HG02938 (cell line): ENCODE measurements at regions not wholly inside any gene's neighbourhood (a gene's known extent, or its start where the extent isn't known, plus 50 kb on each side); places are given as distances from the start of the nearest gene placed in this dataset.

ENCODE experiments used
- ATAC-seq: cut with Tn5 transposase; IDR thresholded peaks from one replicate; pipeline ENCODE4 v1.9.1; 2021; ENCODE audit warnings: mild to moderate bottlenecking, moderate library complexity; ENCODE audit not compliant: unreplicated experiment

DNA sequence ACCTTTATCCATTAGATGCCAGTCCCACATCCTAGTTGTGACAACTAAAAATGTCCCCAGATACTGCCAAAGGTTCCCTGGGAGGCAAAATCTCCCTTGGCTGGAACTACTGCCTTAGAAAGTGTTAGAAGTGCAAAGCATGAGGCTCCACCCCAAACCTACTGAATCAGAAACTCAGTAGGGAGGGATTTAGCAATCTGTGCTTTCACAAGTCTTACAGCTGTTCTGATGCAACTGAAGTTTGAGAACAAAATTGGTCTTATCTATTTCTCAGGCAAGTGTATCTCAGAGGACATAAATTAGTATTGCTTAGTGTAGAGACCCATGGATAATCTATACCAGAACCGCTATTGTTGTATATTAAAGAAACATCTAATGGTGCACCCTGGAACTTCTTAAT, 70.2 kb downstream of the CLDN1 start:
- no peak for ATAC-seq

DNA sequence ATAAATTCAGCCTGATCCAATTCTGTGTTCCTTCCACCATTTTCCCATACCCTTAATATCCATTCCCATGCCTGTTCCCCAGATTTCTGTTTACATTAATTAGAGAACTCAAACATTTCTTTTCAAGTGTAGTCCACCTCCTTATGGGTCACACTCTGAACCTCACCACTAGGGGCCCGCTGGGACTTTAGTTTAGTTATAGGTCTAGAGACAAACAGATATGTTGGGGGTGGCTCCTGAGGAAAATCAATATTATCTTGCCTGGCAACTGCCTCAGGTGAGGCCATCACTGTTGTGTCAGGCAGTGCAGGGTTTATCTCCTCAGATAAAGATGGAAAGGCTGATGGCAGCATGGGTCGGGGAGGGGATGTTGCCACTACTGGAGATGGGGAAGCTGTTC, 72.8 kb downstream of the CLDN1 start:
- ATAC-seq: no peak

DNA sequence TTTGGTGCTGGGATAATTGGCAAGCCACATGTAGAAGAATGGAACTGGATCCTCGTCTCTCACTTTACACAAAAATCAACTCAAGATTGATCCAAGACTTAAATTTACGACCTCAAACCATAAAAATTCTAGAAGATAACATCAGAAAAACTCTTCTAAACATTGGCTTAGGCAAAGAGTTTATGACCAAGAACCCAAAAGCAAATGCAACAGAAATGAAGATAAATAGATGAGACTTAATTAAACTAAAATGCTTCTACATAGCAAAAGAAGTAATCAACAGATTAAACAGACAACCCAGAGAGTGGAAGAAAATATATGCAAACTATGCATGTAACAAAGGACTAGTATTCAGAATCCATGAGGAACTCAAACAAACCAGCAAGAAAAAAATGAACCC, 80.1 kb downstream of the CLDN1 start:
- no peak for ATAC-seq

DNA sequence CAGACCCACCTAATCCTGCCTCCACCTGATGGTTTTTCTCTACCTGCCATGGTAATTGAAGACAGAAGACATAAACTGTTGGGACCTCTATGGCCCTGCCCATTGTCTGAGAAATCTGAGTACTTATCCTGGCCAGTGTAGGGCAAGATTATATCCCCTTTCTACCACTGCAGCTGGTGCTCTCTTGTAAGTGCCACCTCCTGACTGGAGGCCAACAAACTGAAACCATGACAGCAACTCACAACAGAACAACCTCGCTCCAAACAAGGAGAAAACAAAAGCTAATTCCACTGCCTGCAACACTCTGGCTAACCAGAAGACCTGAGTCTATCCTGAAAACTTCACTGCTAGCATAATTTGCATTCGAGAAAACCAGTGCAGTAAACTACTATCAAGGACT, 82.9 kb downstream of the CLDN1 start:
- no peak for ATAC-seq

DNA sequence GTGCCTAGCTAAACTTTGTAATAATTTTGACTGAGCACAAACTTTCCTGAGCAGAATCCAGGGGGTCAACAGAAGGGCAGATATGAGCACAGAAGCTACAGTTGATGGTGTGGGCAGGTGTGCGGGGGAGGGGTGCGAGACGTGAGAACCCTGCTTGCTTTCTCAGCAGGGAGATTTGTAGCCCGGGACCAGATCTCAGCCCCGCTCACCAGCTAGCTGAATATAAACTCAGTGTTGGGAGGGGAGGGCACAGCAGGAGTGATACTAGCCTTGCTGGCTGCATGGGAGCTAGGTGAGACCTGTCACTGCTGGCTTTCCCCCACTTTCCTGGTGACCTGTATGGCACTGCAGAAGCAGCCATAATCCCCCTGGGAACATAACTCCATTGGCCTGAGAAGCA, 83.4 kb downstream of the CLDN1 start:
- no peak for ATAC-seq

DNA sequence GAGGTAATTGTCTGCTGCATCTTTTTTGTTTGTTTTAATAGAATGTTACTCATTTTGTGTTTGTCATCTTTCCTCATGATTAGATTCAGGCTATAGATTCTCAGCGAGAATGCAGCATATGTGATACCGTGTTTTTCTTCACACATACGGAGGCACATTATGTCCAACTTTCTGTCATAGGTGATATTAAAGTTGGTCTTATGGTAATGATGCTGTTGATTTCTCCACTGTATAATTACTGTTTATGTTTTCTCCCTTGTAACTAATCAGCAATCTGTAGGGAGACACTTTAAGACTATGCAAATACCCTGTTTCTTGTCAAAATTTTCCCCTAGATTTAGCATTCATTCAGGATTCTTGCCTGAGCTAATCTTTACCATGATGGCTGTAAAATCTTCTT, 87.6 kb downstream of the CLDN1 start:
- ATAC-seq: no peak

DNA sequence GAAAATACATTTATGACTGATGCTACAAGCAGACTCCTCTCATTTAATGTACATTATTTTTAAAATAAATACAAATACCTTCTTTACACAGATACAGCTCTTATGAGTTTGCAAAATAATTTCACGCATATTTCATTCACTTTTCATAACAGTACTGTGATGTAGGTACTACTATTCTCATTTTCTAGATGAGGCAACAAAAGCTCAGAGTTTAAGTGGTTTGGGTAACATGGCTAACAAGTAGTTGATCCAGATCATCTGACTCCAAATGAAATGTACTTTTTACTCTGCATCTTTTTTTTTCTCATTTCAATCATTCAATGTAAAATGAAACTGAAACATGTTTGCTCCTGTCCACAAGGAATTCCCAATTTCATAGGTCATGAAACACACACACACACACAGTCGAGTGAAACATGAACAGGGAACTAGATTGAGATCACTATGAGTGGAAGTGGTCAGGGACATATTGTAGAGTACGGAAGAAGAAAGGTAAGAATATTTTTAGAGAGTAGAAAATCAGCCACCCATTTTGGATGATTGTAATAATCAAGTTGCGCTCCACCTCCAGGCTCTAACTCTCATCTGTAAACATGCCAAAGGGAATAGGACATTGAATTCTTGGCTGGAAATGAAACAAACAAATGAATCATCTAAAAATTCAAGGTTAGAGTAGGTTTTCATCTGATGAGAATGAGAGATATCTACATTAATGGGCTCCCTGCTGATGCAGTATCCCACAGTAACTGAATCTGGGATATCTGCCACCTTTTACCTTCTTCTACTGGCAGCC, 92.4 kb downstream of the CLDN1 start:
- ATAC-seq: peak; percentile 56

DNA sequence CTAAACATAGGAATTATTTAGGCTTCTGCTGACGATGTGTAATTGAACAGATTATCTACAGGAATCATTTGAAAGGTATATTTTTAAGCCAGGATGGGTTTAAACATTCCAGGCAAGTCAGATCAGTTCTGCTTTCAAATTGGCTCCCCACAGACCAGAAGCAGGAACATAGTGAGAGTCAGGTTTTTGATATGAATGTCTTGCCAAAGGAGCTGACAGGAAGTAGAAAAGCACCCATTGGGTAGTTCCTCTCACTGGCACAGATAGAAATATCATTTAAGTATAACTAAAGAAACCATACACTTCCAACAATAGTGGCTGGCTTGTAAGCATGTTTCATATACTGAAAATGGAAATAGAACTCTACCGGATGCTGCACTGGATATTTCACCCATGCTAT, 95.2 kb downstream of the CLDN1 start:
- no peak for ATAC-seq

DNA sequence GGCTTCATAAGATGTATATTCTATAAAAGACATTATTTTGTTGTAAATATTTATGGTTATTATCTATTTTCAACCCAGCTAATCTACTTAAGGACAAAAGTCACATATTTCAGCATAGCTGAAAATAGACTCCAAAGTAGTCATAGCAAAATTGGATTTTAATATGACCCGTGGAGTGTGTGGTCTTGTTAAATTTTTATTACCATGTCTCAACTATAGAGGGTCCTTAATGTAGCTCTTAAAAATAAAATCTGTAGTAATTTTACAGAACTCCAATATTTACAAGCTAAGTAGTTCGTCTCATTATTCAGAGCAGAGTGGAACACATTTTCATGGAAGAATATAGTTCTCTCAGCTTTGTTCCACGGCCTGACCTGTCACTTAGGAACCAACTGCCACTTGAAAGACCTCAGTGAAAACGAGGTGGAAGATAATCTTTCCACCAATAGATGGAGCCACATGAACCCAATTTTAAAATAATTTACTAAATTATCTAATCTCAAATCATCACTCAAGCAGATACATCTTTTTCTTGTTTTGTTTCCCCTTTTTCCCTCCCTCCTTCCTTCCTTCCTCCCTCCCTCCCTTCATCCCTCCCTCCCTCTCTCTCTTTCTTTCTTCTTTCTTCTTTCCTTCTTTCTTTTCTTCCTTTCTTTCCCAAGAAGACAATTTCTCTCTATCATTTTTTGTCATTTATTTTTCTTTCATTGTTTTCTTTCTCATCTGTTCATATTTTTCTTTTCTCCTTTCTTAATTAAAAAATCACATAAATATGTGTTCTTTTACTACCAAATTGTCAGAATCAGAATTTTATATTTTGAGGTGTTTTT, 97.2 kb downstream of the CLDN1 start:
- no peak for ATAC-seq

DNA sequence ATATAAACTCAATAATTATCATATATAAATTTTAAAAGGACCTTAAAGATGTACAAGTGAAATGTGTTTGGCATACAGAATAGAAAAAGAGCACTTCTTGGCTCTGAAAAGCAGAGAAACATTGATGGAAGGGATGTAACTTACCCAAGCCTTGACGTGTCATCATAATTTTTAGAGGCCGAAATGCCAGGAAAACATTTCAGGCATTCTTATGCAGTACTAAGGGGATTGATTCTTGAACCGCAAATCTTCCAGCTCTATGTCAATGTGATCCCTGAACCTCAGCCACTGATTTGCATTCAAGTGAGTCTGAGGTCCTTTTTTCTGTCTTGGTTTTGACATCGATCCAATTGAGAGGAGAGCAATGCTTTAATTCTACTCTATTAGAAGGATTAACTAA, 97.8 kb downstream of the CLDN1 start:
- no peak for ATAC-seq

DNA sequence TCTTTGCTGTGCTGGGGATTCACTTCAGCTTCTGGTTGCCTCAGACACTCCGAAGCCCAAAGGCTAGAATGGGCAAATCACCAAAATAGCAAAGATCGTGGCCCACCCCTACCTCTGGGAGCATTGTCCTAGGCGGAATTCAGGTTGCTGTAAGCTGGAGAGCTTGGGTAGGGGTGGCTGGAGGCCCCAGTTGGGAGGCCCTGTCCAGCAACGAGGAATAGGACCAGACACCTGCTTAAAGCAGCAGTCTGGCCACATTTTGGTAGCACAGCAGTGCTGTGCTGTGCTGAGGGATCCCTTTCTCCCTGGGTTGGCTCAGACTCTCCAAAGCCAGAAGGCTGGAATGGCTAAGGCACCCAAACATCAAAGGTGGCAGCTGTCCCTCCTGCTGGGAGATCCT, 99.3 kb downstream of the CLDN1 start:
- ATAC-seq: no peak

DNA sequence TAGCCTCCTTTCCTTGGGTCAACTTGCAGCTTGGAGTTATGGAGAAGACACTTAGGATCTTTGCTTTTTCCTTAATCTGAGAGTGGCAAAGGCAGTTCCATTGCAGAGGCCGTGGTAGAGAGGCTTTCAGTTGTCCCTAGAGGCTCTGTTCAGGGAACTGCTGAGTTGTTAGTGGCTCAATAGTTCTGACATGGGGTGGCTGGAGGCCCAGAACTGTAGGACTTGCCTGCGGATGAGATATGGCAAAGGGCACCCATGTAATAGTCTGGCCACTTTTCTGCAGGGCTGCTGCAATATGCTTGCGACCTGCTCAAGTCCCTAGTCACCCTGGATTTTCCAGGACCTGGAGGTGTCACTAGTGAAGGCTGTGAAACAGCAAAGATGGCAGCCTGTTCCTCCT, 99.9 kb downstream of the CLDN1 start:
- no peak for ATAC-seq

DNA sequence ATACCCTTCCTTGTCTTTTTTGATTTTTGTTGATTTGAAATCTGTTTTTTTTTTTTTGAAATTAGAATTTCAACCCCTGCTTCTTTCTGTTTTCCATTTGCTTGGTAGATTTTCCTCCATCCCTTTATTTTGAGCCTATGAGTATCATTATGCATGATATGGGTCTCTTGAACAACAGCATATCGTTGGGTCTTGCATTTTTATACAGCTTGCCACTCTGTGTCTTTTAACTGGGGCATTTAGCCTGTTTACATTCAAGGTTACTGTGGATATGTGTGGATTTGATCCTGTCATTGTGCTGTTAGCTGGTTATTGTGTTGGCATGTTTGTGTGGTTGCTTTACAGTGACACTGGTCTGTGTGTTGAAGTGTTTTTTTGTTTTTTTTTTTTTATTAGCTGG, 99.7 kb upstream of the P3H2 start:
- ATAC-seq: no peak

DNA sequence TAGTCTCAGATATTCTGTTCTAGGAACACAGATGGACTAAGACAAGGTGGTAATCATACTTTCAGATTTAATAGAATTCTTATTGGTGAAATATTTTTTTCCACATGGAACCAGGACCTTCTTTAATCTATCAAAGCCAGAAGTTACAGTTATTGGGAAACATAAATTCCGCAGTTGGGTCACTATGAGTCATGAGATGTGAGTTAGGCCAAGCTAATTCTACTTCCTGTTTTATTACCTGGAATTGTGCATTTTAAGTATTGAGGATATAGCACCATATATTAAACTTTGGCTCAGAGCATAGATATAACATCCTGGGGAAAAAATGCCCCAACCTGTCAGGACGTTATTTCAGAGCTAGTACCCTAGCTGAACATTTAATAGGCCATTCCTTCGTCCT, 96.4 kb upstream of the P3H2 start:
- ATAC-seq: no peak

DNA sequence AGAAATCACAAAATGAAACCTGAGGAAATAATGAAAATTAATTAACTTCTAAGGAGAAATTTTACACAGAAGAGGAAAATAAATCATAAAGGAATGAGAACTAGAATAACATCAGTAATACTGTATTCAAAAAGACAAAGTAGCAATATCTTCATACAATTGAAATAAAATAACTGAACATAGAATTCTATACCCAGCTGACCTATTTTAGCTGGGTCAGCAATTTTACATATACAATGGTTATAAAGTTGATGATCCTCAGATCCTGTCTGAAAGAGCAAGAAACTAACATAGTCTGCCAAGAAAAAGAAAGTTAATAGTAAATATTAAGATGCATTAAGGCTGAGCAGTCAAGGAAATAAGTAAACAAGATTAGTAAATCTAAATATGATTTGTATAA, 93.0 kb upstream of the P3H2 start:
- ATAC-seq: no peak

DNA sequence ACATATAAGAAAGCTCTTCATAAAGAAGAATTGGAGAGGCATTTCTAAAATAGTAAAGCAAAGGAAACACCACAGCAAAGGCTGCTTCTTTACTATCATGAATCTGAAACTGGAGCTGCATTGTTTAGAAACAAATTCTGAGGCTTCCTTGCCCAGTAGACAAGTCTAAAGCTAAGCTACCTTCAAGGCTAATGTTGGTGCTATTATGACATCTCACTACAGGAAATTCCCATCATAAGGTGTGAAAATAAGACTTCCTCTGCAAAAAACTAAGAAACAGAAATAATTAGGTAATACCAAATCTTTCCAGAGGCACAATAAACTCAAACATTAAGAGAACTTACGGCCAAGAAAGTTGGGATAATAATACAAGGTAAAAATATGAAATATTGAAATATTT, 89.9 kb upstream of the P3H2 start:
- no peak for ATAC-seq

DNA sequence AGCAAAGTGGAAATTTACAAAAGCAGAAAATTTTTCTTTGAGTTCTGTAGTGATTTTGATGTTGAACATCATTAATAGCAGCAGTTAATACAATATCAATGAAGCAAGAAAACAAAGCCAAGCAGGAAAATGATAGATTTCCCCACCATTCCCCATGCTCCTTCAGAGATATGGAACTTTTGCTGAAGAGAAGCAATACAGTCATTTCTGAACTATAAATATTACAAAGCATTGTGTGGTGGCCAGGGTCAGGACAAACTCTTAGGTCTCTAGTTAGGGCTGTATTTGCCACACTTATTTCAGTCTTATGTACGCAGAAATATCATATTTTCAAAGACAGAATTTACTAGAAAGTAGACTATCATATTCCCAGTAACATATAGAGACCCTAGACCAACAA, 88.8 kb upstream of the P3H2 start:
- ATAC-seq: no peak

DNA sequence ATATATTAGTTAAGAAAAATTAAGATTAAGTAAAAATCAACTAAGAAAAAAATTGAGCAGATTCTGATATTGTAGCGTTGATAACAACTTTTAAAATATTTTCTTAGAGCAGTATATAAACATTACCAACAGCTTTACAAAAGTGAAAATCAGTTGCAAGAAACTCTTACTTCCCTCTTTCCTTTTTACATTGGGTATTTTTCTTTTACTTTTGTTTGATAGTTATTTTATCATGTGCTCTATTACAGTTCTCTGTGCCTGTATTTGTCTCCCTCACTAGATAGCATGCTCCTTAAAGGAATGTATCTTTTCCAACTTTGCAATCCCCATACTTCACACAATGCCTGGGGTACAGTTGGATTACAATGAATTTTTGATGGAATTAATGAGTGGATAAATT, 87.5 kb upstream of the P3H2 start:
- ATAC-seq: no peak

DNA sequence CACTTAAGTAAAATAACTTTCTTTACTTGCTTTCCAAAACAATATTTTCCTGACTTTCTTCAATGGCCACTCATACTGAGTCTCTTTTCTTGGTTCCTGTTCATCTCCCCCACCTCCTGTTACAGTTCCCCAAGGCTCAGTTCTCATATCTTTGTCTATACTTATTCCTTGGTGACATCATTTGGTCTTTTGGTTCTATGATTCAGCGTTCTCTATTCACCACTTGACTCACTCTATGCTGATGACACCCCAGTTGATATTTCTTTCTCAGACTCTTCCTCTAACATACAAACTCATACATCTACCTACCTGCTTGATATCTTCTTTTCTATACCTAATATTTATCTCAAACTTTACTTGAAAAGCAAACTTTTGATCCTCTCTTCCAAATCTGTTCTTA, 85.0 kb upstream of the P3H2 start:
- peak; percentile 80 for ATAC-seq

DNA sequence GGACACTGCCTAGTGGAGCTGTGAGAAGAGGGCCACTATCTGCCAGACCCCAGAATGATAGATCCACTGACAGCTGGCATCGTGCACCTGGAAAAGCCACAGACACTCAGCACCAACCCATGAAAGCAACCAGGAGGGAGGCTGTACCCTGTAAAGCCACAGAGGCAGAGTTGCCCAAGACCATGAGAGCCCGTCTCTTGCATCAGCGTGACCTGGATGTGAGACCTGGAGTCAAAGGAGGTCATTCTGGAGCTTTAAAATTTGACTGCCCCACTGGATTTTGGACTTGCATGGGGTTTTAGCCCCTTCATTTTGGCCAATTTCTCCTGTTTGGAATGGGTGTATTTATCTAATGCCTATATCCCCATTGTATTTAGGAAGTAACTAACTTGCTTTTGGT, 83.5 kb upstream of the P3H2 start:
- no peak for ATAC-seq

DNA sequence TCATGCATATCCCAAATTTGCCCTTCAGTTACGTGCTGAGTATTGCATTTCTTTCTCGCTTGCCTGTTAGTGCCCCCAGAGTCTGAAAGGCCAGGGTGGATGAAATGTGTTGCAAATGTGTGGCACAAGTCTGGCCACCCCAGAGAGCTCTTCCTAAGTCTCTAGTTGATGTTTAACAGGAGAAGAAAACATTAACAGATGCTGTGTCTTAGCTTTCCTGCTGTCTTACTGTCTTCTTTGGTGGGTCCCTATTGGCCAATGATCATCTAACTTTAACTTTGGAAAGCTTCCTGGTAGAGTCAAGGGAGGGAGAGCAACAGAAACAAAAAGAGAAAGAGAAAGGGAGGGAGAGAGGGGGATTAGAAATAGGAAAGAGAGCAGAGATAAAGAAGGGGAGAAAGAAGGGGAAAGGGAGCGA, 76.7 kb upstream of the P3H2 start:
- no peak for ATAC-seq

DNA sequence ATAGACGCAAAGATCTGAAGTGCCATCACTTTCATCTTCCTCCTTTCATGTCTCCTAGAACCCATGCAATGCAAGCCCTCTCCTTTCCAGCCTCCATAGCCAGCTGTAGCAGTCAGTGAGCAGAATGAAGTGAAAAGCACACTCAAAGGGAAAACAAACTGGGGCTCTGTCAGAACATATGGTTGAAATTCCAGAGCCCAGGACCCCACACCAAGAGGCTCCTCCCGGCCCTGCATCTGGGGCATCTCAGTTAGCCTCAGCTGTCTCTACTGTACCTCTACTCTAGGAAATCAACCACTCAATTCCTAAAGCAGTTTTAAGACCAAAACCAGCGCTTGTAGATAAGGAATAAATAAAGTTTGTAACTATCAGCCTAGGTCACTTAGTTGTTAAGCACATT, 73.8 kb upstream of the P3H2 start:
- no peak for ATAC-seq
